ENCODE measurements at regions not wholly inside any gene's neighbourhood (a gene's known extent, or its start where the extent isn't known, plus 50 kb on each side); places are given as distances from the start of the nearest gene placed in this dataset.

- DNase-seq (ENCODE audit: low read depth, low spot score) (no peak), ATAC-seq (no peak)
- no peak overlapping the region for H3K27ac ChIP-seq (ENCODE audit: low read depth, low read length)
- TF ChIP-seq RAD21 (IDR thresholded peaks at IDR 0.05; ENCODE audit: low read depth) (no peak), REST (IDR thresholded peaks at IDR 0.05; ENCODE audit: low read depth) (no peak), ZFX (IDR thresholded peaks at IDR 0.05) (no peak), ATF3 (IDR thresholded peaks at IDR 0.05) (no peak), MAX (IDR thresholded peaks at IDR 0.05) (no peak), ZNF274 (IDR thresholded peaks at IDR 0.05; ENCODE audit: low read depth, low read length) (no peak)
- TF ChIP-seq, protein P1, sequence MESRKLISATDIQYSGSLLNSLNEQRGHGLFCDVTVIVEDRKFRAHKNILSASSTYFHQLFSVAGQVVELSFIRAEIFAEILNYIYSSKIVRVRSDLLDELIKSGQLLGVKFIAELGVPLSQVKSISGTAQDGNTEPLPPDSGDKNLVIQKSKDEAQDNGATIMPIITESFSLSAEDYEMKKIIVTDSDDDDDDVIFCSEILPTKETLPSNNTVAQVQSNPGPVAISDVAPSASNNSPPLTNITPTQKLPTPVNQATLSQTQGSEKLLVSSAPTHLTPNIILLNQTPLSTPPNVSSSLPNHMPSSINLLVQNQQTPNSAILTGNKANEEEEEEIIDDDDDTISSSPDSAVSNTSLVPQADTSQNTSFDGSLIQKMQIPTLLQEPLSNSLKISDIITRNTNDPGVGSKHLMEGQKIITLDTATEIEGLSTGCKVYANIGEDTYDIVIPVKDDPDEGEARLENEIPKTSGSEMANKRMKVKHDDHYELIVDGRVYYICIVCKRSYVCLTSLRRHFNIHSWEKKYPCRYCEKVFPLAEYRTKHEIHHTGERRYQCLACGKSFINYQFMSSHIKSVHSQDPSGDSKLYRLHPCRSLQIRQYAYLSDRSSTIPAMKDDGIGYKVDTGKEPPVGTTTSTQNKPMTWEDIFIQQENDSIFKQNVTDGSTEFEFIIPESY (IDR thresholded peaks at IDR 0.05; ENCODE audit: extremely low read depth, insufficient replicate concordance, low read length): no peak
- ChIA-PET RAD21 (ENCODE audit: low non-redundant PET in 1 of 2, low total read pairs in 2 of 2, uncharacterized antibody in 2 of 2, unreplicated experiment in 2 of 2) (no interaction called here), CTCF (no interaction called here), POLR2A (no interaction called here)
- no peaks in the 10 kb centered on the region for H3K4me1 ChIP-seq (ENCODE audit: control insufficient read depth in 1 of 2, insufficient read depth in 2 of 2, low read length in 2 of 2)
- H3K36me3 ChIP-seq (ENCODE audit: control insufficient read depth in 1 of 2, insufficient read depth in 2 of 2, low read length in 2 of 2): no peaks in the 10 kb centered on the region
- no peak overlapping the region for H3K4me2 ChIP-seq (ENCODE audit: low read length)
- no peaks in the 10 kb centered on the region for H3K79me2 ChIP-seq (ENCODE audit: insufficient read depth, low read length)
- H4K20me1 ChIP-seq (ENCODE audit: insufficient read depth): no peaks in the 10 kb centered on the region
- H2AFZ ChIP-seq (ENCODE audit: low read depth, low read length, poor library complexity, severe bottlenecking): no peak overlapping the region
- no peaks in the 10 kb centered on the region for H3K9me2 ChIP-seq (ENCODE audit: insufficient read depth)
- BruUV-seq (replicated peaks): no TSS peak
- no peak overlapping the region for H3K9ac ChIP-seq (ENCODE audit: low read length)
- H3K27me3 ChIP-seq (ENCODE audit: insufficient read depth, low read length): no peaks in the 10 kb centered on the region
- no peak overlapping the region for H3K4me3 ChIP-seq (replicated peaks in 1 of 2; ENCODE audit: low read depth in 1 of 2, low read length in 2 of 2)
- H3K9me3 ChIP-seq (ENCODE audit: control insufficient read depth in 1 of 2, insufficient read depth in 1 of 2, low read depth in 1 of 2, low read length in 2 of 2): no peaks in the 10 kb centered on the region
- intact Hi-C loops (cut with micrococcal nuclease): no loop called here
Observed at GRCh38 chr4:176529574-176529973, 209.8 kb downstream of the SPCS3 start.
